GM21717 (cell line): ENCODE measurements at regions not wholly inside any gene's neighbourhood (a gene's known extent, or its start where the extent isn't known, plus 50 kb on each side); places are given as distances from the start of the nearest gene placed in this dataset.
A peak's percentile ranks its signal among the peaks of the same experiment; 100 is the strongest.

Experiments
- ATAC-seq: cut with Tn5 transposase; IDR thresholded peaks from one replicate; pipeline ENCODE4 v1.9.1; 2021; ENCODE audit warnings: mild to moderate bottlenecking, moderate library complexity; ENCODE audit not compliant: unreplicated experiment

- no peak for ATAC-seq
Observed at GRCh38 chr4:154982187-154983047, 201.3 kb downstream of the RBM46 start.

- ATAC-seq: no peak
Observed at GRCh38 chr4:154983714-154984113, 202.6 kb downstream of the RBM46 start.

- peak; percentile 99 for ATAC-seq
Observed at GRCh38 chr4:154984148-154984547, 203.1 kb downstream of the RBM46 start.

- ATAC-seq: peak; percentile 3
Observed at GRCh38 chr4:154984616-154985015, 203.5 kb downstream of the RBM46 start.

- ATAC-seq: no peak
Observed at GRCh38 chr4:154985673-154986072, 204.6 kb downstream of the RBM46 start.

GRCh38 chr4:154988511-154988910 is 207.4 kb downstream of the RBM46 start:
- no peak for ATAC-seq

GRCh38 chr4:154989511-154989910 is 208.4 kb downstream of the RBM46 start:
- ATAC-seq: no peak

- ATAC-seq: peak; percentile 53
Observed at GRCh38 chr4:154997866-154998265, 210.6 kb upstream of the NPY2R start.

GRCh38 chr4:154998284-154998683 is 210.2 kb upstream of the NPY2R start:
- no peak for ATAC-seq

GRCh38 chr4:154998773-154999172 is 209.7 kb upstream of the NPY2R start:
- no peak for ATAC-seq

- ATAC-seq: no peak
Observed at GRCh38 chr4:154999950-155000578, 208.4 kb upstream of the NPY2R start.

GRCh38 chr4:155001251-155001650 is 207.2 kb upstream of the NPY2R start:
- ATAC-seq: no peak

GRCh38 chr4:155005395-155006090 is 202.9 kb upstream of the NPY2R start:
- no peak for ATAC-seq

- ATAC-seq: no peak
Observed at GRCh38 chr4:155007660-155008176, 200.7 kb upstream of the NPY2R start.

- no peak for ATAC-seq
Observed at GRCh38 chr4:155008389-155008788, 200.0 kb upstream of the NPY2R start.

- no peak for ATAC-seq
Observed at GRCh38 chr4:155009288-155009687, 199.1 kb upstream of the NPY2R start.

GRCh38 chr4:155010376-155010775 is 198.1 kb upstream of the NPY2R start:
- no peak for ATAC-seq

GRCh38 chr4:155011163-155011780 is 197.2 kb upstream of the NPY2R start:
- ATAC-seq: no peak

- no peak for ATAC-seq
Observed at GRCh38 chr4:155012469-155012868, 196.0 kb upstream of the NPY2R start.

GRCh38 chr4:155017426-155017825 is 191.0 kb upstream of the NPY2R start:
- no peak for ATAC-seq
